H9 (cell line): ENCODE measurements at regions not wholly inside any gene's neighbourhood (a gene's known extent, or its start where the extent isn't known, plus 50 kb on each side); places are given as distances from the start of the nearest gene placed in this dataset.

Experiments
- DNase-seq: peaks from one replicate; pipeline ENCODE4 v3.0.0-alpha.2; 2017
- H2AFZ ChIP-seq: one replicate; pipeline ENCODE4 v1.6.1; 2013; ENCODE audit warnings: mild to moderate bottlenecking, low read length, control low read depth, moderate library complexity
- H2AK5ac ChIP-seq: 2 replicates; pipeline ENCODE4 v1.6.1; 2013; ENCODE audit warnings: low read length, control low read depth, mixed read lengths; ENCODE audit not compliant: insufficient read length
- H2BK120ac ChIP-seq: one replicate; pipeline ENCODE4 v1.6.1; 2013; ENCODE audit warnings: low read depth, mild to moderate bottlenecking, low read length, control low read depth, inconsistent platforms; ENCODE audit not compliant: poor library complexity, severe bottlenecking
- H2BK12ac ChIP-seq: 2 replicates; pipeline ENCODE4 v1.6.1; 2013; ENCODE audit warnings: low read length, control low read depth, mixed read lengths, low read depth; ENCODE audit not compliant: insufficient read length
- H2BK15ac ChIP-seq: 2 replicates; pipeline ENCODE4 v1.6.1; 2013; ENCODE audit warnings: low read depth, low read length, control low read depth
- H2BK20ac ChIP-seq: one replicate; pipeline ENCODE4 v1.6.1; 2013; ENCODE audit warnings: low read depth, mild to moderate bottlenecking, low read length, control low read depth, inconsistent platforms; ENCODE audit not compliant: poor library complexity, severe bottlenecking
- H2BK5ac ChIP-seq: 2 replicates; pipeline ENCODE4 v1.6.1; 2013; ENCODE audit warnings: low read length, control low read depth, mixed read lengths; ENCODE audit not compliant: insufficient read length
- H3K14ac ChIP-seq: 2 replicates; pipeline ENCODE4 v1.6.1; 2013; ENCODE audit warnings: low read length, control low read depth; ENCODE audit not compliant: insufficient read depth
- H3K18ac ChIP-seq: 2 replicates; pipeline ENCODE4 v1.6.1; 2013; ENCODE audit warnings: low read depth, mild to moderate bottlenecking, mixed read lengths, low read length, control low read depth; ENCODE audit not compliant: insufficient read length
- H3K23ac ChIP-seq: 2 replicates; pipeline ENCODE4 v1.6.1; 2013; ENCODE audit warnings: low read length, control low read depth, mixed read lengths, low read depth; ENCODE audit not compliant: insufficient read length
- H3K23me2 ChIP-seq: 2 replicates; pipeline ENCODE4 v1.6.1; 2013; ENCODE audit warnings: low read depth, mild to moderate bottlenecking, mixed read lengths, low read length, control low read depth; ENCODE audit not compliant: insufficient read length, poor library complexity, severe bottlenecking
- H3K27ac ChIP-seq: 2 replicates; pipeline ENCODE4 v1.5.1; 2013; ENCODE audit warnings: low read length, control low read depth, mixed read lengths, low read depth; ENCODE audit not compliant: insufficient read length
- H3K27me3 ChIP-seq: 2 replicates; pipeline ENCODE4 v1.6.1; 2013; ENCODE audit warnings: low read length, control low read depth, inconsistent platforms; ENCODE audit not compliant: insufficient read depth
- H3K4ac ChIP-seq: 2 replicates; pipeline ENCODE4 v1.6.1; 2013; ENCODE audit warnings: low read depth, mild to moderate bottlenecking, control low read depth, inconsistent platforms, low read length, moderate library complexity
- H3K4me1 ChIP-seq: 2 replicates; pipeline ENCODE4 v1.6.1; 2013; ENCODE audit warnings: low read length, control low read depth, inconsistent platforms; ENCODE audit not compliant: insufficient read depth
- H3K4me2 ChIP-seq: 2 replicates; pipeline ENCODE4 v1.6.1; 2013; ENCODE audit warnings: low read length, control low read depth, mixed read lengths; ENCODE audit not compliant: insufficient read length, insufficient read depth
- H3K56ac ChIP-seq: 2 replicates; pipeline ENCODE4 v1.6.1; 2013; ENCODE audit warnings: low read depth, mild to moderate bottlenecking, mixed read lengths, low read length, control low read depth; ENCODE audit not compliant: insufficient read length
- H3K79me1 ChIP-seq: 2 replicates; pipeline ENCODE4 v1.6.1; 2013; ENCODE audit warnings: low read depth, mild to moderate bottlenecking, moderate library complexity, low read length, control low read depth, inconsistent platforms; ENCODE audit not compliant: insufficient read depth, poor library complexity, severe bottlenecking
- H3K79me2 ChIP-seq: 2 replicates; pipeline ENCODE4 v1.6.1; 2013; ENCODE audit warnings: low read length, control low read depth, inconsistent platforms; ENCODE audit not compliant: insufficient read depth
- H3K9ac ChIP-seq: 2 replicates; pipeline ENCODE4 v1.6.1; 2013; ENCODE audit warnings: low read length, control low read depth, mixed read lengths; ENCODE audit not compliant: insufficient read length; ENCODE audit errors: extremely low read depth
- H3K9me3 ChIP-seq: one replicate; pipeline ENCODE4 v1.6.1; 2013; ENCODE audit warnings: low read depth, low read length, inconsistent platforms; ENCODE audit not compliant: control insufficient read depth
- H3T11ph ChIP-seq: one replicate; pipeline ENCODE4 v1.6.1; 2013; ENCODE audit warnings: mild to moderate bottlenecking, low read length, control low read depth, inconsistent platforms
- H4K20me1 ChIP-seq: one replicate; pipeline ENCODE4 v1.6.1; 2013; ENCODE audit not compliant: control insufficient read depth, insufficient read length, insufficient read depth
- H4K5ac ChIP-seq: 2 replicates; pipeline ENCODE4 v1.6.1; 2013; ENCODE audit warnings: low read depth, mild to moderate bottlenecking, mixed read lengths, low read length, control low read depth; ENCODE audit not compliant: insufficient read length
- H4K8ac ChIP-seq: replicated peaks from 2 replicates; pipeline ENCODE4 v1.6.1; 2013; ENCODE audit warnings: low read length, control low read depth, mixed read lengths, low read depth; ENCODE audit not compliant: insufficient read length
- H4K91ac ChIP-seq: 2 replicates; pipeline ENCODE4 v1.6.1; 2013; ENCODE audit warnings: low read depth, mild to moderate bottlenecking, moderate library complexity, mixed read lengths, low read length, control low read depth; ENCODE audit not compliant: insufficient read length
- H3K27ac Mint-ChIP-seq, 3 experiments: 2 replicates in 2 of 3; 3 replicates in 1 of 3; pipeline ENCODE4 v1.8.0; 2020 to 2021; ENCODE audit warnings: mixed read lengths in 3 of 3, mild to moderate bottlenecking in 1 of 3, moderate library complexity in 1 of 3
- H3K27me3 Mint-ChIP-seq: 2 replicates; pipeline ENCODE4 v1.8.0; 2021; ENCODE audit warnings: low read depth, mild to moderate bottlenecking, moderate library complexity, mixed read lengths
- H3K36me3 Mint-ChIP-seq, 3 experiments: 2 replicates in 2 of 3; 3 replicates in 1 of 3; pipeline ENCODE4 v1.8.0; 2020 to 2021; ENCODE audit warnings: low read depth in 3 of 3, mixed read lengths in 3 of 3; ENCODE audit not compliant: insufficient read depth in 1 of 3
- H3K4me1 Mint-ChIP-seq, 2 experiments: 2 replicates each; pipeline ENCODE4 v1.8.0; 2020; ENCODE audit warnings: mixed read lengths in 2 of 2
- H3K4me3 Mint-ChIP-seq, 2 experiments: 2 replicates in 1 of 2; 3 replicates in 1 of 2; pipeline ENCODE4 v1.8.0; 2020 to 2021; ENCODE audit warnings: mild to moderate bottlenecking in 2 of 2, mixed read lengths in 2 of 2, moderate library complexity in 1 of 2
- H3K9me3 Mint-ChIP-seq, 2 experiments: 2 replicates in 1 of 2; 3 replicates in 1 of 2; pipeline ENCODE4 v1.8.0; 2020; ENCODE audit warnings: mild to moderate bottlenecking in 2 of 2, mixed read lengths in 2 of 2, moderate library complexity in 1 of 2
- WGBS: extraction: QIAGEN DNeasy Blood & Tissue Kit; methylation state at CpG from one replicate; pipeline ENCODE4 v1.1.7; 2013; ENCODE audit warnings: missing lambda C conversion rate, low lambda C conversion rate, mixed read lengths; ENCODE audit not compliant: insufficient read length; ENCODE audit errors: extremely low coverage; 5-methylcytosine and 5-hydroxymethylcytosine counted together
- TF ChIP-seq, protein P1 (sequence below): fragments of 200-600 bp; sonication (generic); conservative IDR thresholded peaks from 3 replicates; pipeline ENCODE4 v1.8.0; 2021; ENCODE audit warnings: antibody characterized with exemption, mild to moderate bottlenecking

GRCh38 chr9:79026316-79026715 lies 545.4 kb upstream of the TLE4 start:
- peak overlapping the region in 1 of 3 experiments; percentile 85; a peak in 2 of 7 replicates for H3K27ac Mint-ChIP-seq
- no peaks in the 10 kb centered on the region for H3K9me3 Mint-ChIP-seq
- Histone ChIP-seq H4K91ac (no peak overlapping the region), H3K4ac (no peak overlapping the region), H2BK20ac (no peak overlapping the region), H4K8ac (no peak overlapping the region), H3K23me2 (no peaks in the 10 kb centered on the region), H2BK15ac (no peak overlapping the region), H2BK5ac (no peak overlapping the region), H3K4me2 (no peak overlapping the region), H3K27me3 (no peaks in the 10 kb centered on the region), H2BK12ac (no peak overlapping the region), H3K9ac (no peak overlapping the region), H3K79me1 (no peaks in the 10 kb centered on the region), H3T11ph (no peak overlapping the region), H3K4me1 (0 out of 2 replicates have a peak, but pooled peaks cover 4% of the 10 kb centered on the region), H3K23ac (no peak overlapping the region), H4K20me1 (no peaks in the 10 kb centered on the region), H3K27ac (no peak overlapping the region), H2AFZ (no peak overlapping the region), H3K56ac (no peak overlapping the region), H3K79me2 (no peaks in the 10 kb centered on the region), H3K14ac (peak overlapping the region; percentile 72), H3K18ac (peak overlapping the region; percentile 56), H3K9me3 (no peaks in the 10 kb centered on the region), H4K5ac (no peak overlapping the region), H2AK5ac (no peak overlapping the region), H2BK120ac (no peak overlapping the region)
- WGBS, result no CpG with 5 or more reads among the region's 3 CpGs
- H3K4me3 Mint-ChIP-seq, result no peak overlapping the region
- TF ChIP-seq, protein P1, sequence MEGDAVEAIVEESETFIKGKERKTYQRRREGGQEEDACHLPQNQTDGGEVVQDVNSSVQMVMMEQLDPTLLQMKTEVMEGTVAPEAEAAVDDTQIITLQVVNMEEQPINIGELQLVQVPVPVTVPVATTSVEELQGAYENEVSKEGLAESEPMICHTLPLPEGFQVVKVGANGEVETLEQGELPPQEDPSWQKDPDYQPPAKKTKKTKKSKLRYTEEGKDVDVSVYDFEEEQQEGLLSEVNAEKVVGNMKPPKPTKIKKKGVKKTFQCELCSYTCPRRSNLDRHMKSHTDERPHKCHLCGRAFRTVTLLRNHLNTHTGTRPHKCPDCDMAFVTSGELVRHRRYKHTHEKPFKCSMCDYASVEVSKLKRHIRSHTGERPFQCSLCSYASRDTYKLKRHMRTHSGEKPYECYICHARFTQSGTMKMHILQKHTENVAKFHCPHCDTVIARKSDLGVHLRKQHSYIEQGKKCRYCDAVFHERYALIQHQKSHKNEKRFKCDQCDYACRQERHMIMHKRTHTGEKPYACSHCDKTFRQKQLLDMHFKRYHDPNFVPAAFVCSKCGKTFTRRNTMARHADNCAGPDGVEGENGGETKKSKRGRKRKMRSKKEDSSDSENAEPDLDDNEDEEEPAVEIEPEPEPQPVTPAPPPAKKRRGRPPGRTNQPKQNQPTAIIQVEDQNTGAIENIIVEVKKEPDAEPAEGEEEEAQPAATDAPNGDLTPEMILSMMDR, result no peak
- DNase-seq, result peak; percentile 31
- H3K36me3 Mint-ChIP-seq, result no peaks in the 10 kb centered on the region
- peaks cover 4 to 11% of the 10 kb centered on the region in 2 experiments for H3K4me1 Mint-ChIP-seq
- H3K27me3 Mint-ChIP-seq, result no peaks in the 10 kb centered on the region
